PC-9 (cell line): ENCODE measurements at regions not wholly inside any gene's neighbourhood (a gene's known extent, or its start where the extent isn't known, plus 50 kb on each side); places are given as distances from the start of the nearest gene placed in this dataset.
"Not testable (repeated sequence)": the region's sequence is repeated elsewhere in the genome, so short reads cannot be mapped to it uniquely, and the experiment has no call there.

Experiments used
- BruUV-seq: library from RNA; stranded (reverse); fragments of 400-500 nt; replicated peaks from 2 replicates; lab custom pipeline; 2021; lab: Mats Ljungman, UMichigan
- CTCF ChIA-PET: fragments of 300-600 bp; sonication (Branson Sonifier 250); formaldehyde crosslinking; loops from one replicate; lab custom pipeline; 2022; ENCODE audit warnings: antibody characterized with exemption; lab: Charles Lee
- POLR2A ChIA-PET: fragments of 300-600 bp; sonication (Branson Sonifier 250); formaldehyde crosslinking; loops from one replicate; lab custom pipeline; 2022; ENCODE audit warnings: antibody characterized with exemption; ENCODE audit not compliant: unreplicated experiment; lab: Charles Lee
- DNase-seq, 2 experiments: peaks; one replicate each; pipeline versions ENCODE4 v3.0.0 to v3.0.0-alpha.2; 2015 to 2022; ENCODE audit warnings: mixed read lengths in 1 of 2
- H2AFZ ChIP-seq: fragments of 200-600 bp; sonication (generic); 2 replicates; pipeline ENCODE4 v1.8.1; 2017; ENCODE audit warnings: antibody characterized with exemption
- H3F3A ChIP-seq: fragments of 200-600 bp; sonication (generic); 2 replicates; pipeline ENCODE4 v1.8.1; 2017; ENCODE audit warnings: antibody characterized with exemption, mild to moderate bottlenecking, low read depth; ENCODE audit not compliant: insufficient read depth
- H3K27ac ChIP-seq: fragments of 200-600 bp; sonication (generic); 2 replicates; pipeline ENCODE4 v1.6.1; 2016; ENCODE audit warnings: mixed run types
- H3K27me3 ChIP-seq: fragments of 200-600 bp; sonication (generic); 2 replicates; pipeline ENCODE4 v1.6.1; 2016; ENCODE audit warnings: low read depth, mixed run types; ENCODE audit not compliant: insufficient read depth
- H3K36me3 ChIP-seq: fragments of 200-600 bp; sonication (generic); 2 replicates; pipeline ENCODE4 v1.6.1; 2016; ENCODE audit warnings: low read depth, mixed run types
- H3K4me1 ChIP-seq: fragments of 200-600 bp; sonication (generic); replicated peaks from 2 replicates; pipeline ENCODE4 v1.6.1; 2016; ENCODE audit warnings: mixed run types; ENCODE audit not compliant: insufficient read depth
- H3K4me2 ChIP-seq: fragments of 200-600 bp; sonication (generic); 2 replicates; pipeline ENCODE4 v1.6.1; 2017; ENCODE audit warnings: mixed run types
- H3K4me3 ChIP-seq: fragments of 200-600 bp; sonication (generic); 2 replicates; pipeline ENCODE4 v1.6.1; 2016; ENCODE audit warnings: mixed run types
- H3K79me2 ChIP-seq: fragments of 200-600 bp; sonication (generic); 2 replicates; pipeline ENCODE4 v1.6.1; 2017; ENCODE audit warnings: low read depth, mixed run types
- H3K9me2 ChIP-seq: fragments of 200-600 bp; sonication (generic); 2 replicates; pipeline ENCODE4 v1.8.1; 2017; ENCODE audit warnings: mild to moderate bottlenecking; ENCODE audit not compliant: insufficient read depth
- H3K9me3 ChIP-seq: fragments of 200-600 bp; sonication (generic); 2 replicates; pipeline ENCODE4 v1.8.1; 2016; ENCODE audit warnings: low read depth; ENCODE audit not compliant: insufficient read depth
- H4K20me1 ChIP-seq: fragments of 200-600 bp; sonication (generic); 2 replicates; pipeline ENCODE4 v1.8.1; 2017; ENCODE audit not compliant: insufficient read depth
- CTCF ChIP-seq: fragments of 200-600 bp; sonication (generic); conservative IDR thresholded peaks from 2 replicates; pipeline ENCODE4 v1.6.1; 2017; ENCODE audit warnings: mixed run types, antibody characterized with exemption, mild to moderate bottlenecking, moderate library complexity
- EZH2 ChIP-seq: fragments of 200-600 bp; sonication (generic); IDR thresholded peaks from 2 replicates; pipeline ENCODE4 v1.8.0; 2017; ENCODE audit warnings: antibody characterized with exemption, low read depth
- intact Hi-C: fragments of 100-400 bp; cut with micrococcal nuclease; formaldehyde crosslinking; loops from one replicate; pipeline ENCODE4 v1.10.0; 2022; ENCODE audit not compliant: unreplicated experiment

- no peak overlapping the region for H2AFZ ChIP-seq
- CTCF ChIA-PET = no interaction called here
- no peaks in the 10 kb centered on the region for H3F3A ChIP-seq
- no peak for DNase-seq
- POLR2A ChIA-PET = no interaction called here
- BruUV-seq = no TSS peak
- no peaks in the 10 kb centered on the region for H4K20me1 ChIP-seq
- no peak overlapping the region for H3K4me3 ChIP-seq
- no peaks in the 10 kb centered on the region for H3K4me1 ChIP-seq
- no peaks in the 10 kb centered on the region for H3K9me2 ChIP-seq
- no peaks in the 10 kb centered on the region for H3K9me3 ChIP-seq
- H3K4me2 ChIP-seq = no peak overlapping the region
- intact Hi-C loops = no loop called here
- no peak overlapping the region for H3K27ac ChIP-seq
- H3K79me2 ChIP-seq = no peaks in the 10 kb centered on the region
- H3K27me3 ChIP-seq = peaks cover 13% of the 10 kb centered on the region; the same call in 1 of the 2 replicates
- no peaks in the 10 kb centered on the region for H3K36me3 ChIP-seq
- TF ChIP-seq CTCF (no peak), EZH2 (no peak)
Measured at GRCh38 chr17:55932973-55933372, 182.1 kb downstream of the PCTP start.

DNA sequence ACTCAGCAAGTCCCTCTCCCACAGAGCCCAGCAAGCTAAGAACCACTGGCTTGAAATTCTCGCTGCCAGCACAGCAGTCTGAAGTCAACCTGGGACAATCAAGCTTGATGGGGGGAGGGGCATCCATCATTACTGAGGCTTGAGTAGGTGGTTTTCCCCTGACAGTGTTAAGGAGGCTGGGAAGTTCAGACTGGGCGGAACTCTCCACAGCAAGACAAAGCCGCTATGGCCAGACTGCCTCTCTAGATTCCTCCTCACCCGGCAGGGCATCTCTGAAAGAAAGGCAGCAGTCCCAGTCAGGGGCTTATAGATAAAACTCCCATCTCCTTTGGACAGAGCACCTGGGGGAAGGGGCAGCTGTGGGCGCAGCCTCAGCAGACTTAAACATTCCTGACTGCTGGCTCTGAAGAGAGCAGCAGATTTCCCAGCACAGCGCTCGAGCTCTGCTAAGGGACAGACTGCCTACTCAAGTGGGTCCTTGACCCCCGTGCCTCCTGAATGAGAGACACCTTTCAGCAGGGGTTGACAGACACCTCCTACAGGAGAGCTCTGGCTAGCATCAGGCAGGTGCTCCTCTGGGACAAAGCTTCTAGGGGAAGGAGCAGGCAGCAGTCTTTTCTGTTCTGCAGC is 188.4 kb downstream of the PCTP start:
- H3K79me2 ChIP-seq, H3K36me3 ChIP-seq, H3K27ac ChIP-seq, intact Hi-C loops, POLR2A ChIA-PET, H3F3A ChIP-seq, H3K4me1 ChIP-seq, H4K20me1 ChIP-seq, H3K9me2 ChIP-seq, H3K4me3 ChIP-seq, BruUV-seq, H3K4me2 ChIP-seq, CTCF ChIA-PET, H3K9me3 ChIP-seq, H2AFZ ChIP-seq, DNase-seq: not testable (repeated sequence)
- H3K27me3 ChIP-seq = peaks cover 38% of the 10 kb centered on the region

DNA sequence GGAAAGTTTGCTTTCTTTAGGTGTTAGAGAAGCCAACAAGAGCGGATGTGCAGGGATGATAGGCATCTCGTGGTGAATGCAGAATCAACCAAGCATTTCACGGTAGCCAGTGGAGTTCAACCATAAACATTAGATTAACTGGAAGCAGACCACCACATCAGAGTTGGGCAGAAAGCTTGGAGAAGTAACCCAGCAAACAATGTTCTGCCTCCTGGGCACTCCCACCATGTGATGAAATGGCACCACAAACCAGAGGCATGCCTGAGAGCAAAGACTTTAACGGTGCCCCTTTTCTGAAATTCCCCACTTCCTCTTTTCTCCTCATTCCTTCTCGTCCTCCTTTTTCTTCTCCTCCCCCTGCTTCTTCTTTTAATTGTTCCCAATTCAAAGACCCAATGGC is 193.5 kb upstream of the ANKFN1 start:
- Histone ChIP-seq H3K9me3 (no peaks in the 10 kb centered on the region), H3K79me2 (no peaks in the 10 kb centered on the region), H3F3A (no peaks in the 10 kb centered on the region), H3K27me3 (peaks cover 12% of the 10 kb centered on the region; the same call in 1 of the 2 replicates), H3K9me2 (no peaks in the 10 kb centered on the region), H3K4me1 (no peaks in the 10 kb centered on the region), H3K36me3 (no peaks in the 10 kb centered on the region), H4K20me1 (no peaks in the 10 kb centered on the region), H3K27ac (no peak overlapping the region), H3K4me3 (no peak overlapping the region), H3K4me2 (no peak overlapping the region), H2AFZ (no peak overlapping the region)
- intact Hi-C loops = no loop called here
- ChIA-PET CTCF (no interaction called here), POLR2A (no interaction called here)
- TF ChIP-seq CTCF = no peak
- no peak for TF ChIP-seq EZH2
- no peak for DNase-seq
- BruUV-seq = no TSS peak

- Histone ChIP-seq H3K4me1 (no peaks in the 10 kb centered on the region), H3K4me2 (no peak overlapping the region), H3K9me2 (no peaks in the 10 kb centered on the region), H3K79me2 (no peaks in the 10 kb centered on the region), H3F3A (no peaks in the 10 kb centered on the region), H2AFZ (no peak overlapping the region), H3K36me3 (no peaks in the 10 kb centered on the region), H3K27me3 (peaks cover 28% of the 10 kb centered on the region), H3K27ac (no peak overlapping the region), H3K9me3 (no peaks in the 10 kb centered on the region), H3K4me3 (no peak overlapping the region), H4K20me1 (no peaks in the 10 kb centered on the region)
- intact Hi-C loops = no loop called here
- ChIA-PET POLR2A (no interaction called here), CTCF (no interaction called here)
- TF ChIP-seq CTCF = no peak
- no peak for TF ChIP-seq EZH2
- no TSS peak for BruUV-seq
- no peak for DNase-seq
Measured at GRCh38 chr17:55961386-55961785, 191.9 kb upstream of the ANKFN1 start.
